HCT116 (cell line): ENCODE measurements at regions not wholly inside any gene's neighbourhood (a gene's known extent, or its start where the extent isn't known, plus 50 kb on each side); places are given as distances from the start of the nearest gene placed in this dataset.

Experiments
- CTCF ChIP-seq, 3 experiments: fragments of 200-600 bp in 1 of 3; sonication (generic) in 1 of 3; IDR thresholded peaks in 2 of 3; conservative IDR thresholded peaks in 1 of 3; 2 replicates each; pipeline ENCODE4 v1.5.1; 2012 to 2017; ENCODE audit warnings: low read depth in 2 of 3, low read length in 2 of 3, antibody characterized with exemption in 1 of 3, borderline replicate concordance in 1 of 3, control low read depth in 1 of 3, mild to moderate bottlenecking in 1 of 3, mixed read lengths in 1 of 3, mixed run types in 1 of 3, moderate library complexity in 1 of 3; ENCODE audit not compliant: insufficient read depth in 1 of 3
- EZH2phosphoT487 ChIP-seq: fragments of 200-600 bp; IDR thresholded peaks from 2 replicates; pipeline ENCODE4 v1.6.1; 2018; ENCODE audit warnings: antibody characterized with exemption, borderline replicate concordance
- FOSL1 ChIP-seq: IDR thresholded peaks from 2 replicates; pipeline ENCODE4 v1.6.1; 2012; ENCODE audit warnings: low read depth
- POLR2A ChIP-seq: IDR thresholded peaks from 2 replicates; pipeline ENCODE4 v1.7.0; 2011; ENCODE audit warnings: borderline replicate concordance; ENCODE audit not compliant: insufficient read depth, insufficient read length; ENCODE audit errors: extremely low read depth
- RAD21 ChIP-seq: IDR thresholded peaks from 2 replicates; pipeline ENCODE4 v1.6.1; 2012; ENCODE audit warnings: low read depth, mild to moderate bottlenecking
- SIN3A ChIP-seq: IDR thresholded peaks from 2 replicates; pipeline ENCODE4 v1.6.1; 2012; ENCODE audit warnings: low read depth
- YY1 ChIP-seq: IDR thresholded peaks from 2 replicates; pipeline ENCODE4 v1.6.1; 2011; ENCODE audit warnings: low read length, low read depth, moderate library complexity, mild to moderate bottlenecking; ENCODE audit not compliant: insufficient replicate concordance; ENCODE audit errors: extremely low read depth

GRCh38 chr14:86673523-86673969 lies 1143.6 kb downstream of the FLRT2 start:
- TF ChIP-seq CTCF (IDR thresholded peaks at IDR 0.05 in 2 of 3, conservative IDR thresholded peaks at IDR 0.05 in 1 of 3; ENCODE audit: borderline replicate concordance in 1 of 3, insufficient read depth in 1 of 3, low read depth in 2 of 3, low read length in 2 of 3) (no peak), YY1 (no peak), RAD21 (no peak), POLR2A (no peak), SIN3A (no peak), EZH2phosphoT487 (no peak), FOSL1 (no peak)
